OCI-LY1 (cell line): ENCODE measurements at regions not wholly inside any gene's neighbourhood (a gene's known extent, or its start where the extent isn't known, plus 50 kb on each side); places are given as distances from the start of the nearest gene placed in this dataset.

Experiments used
- H2AFZ ChIP-seq: fragments of 200-600 bp; sonication (generic), shearing (Covaris generic); 2 replicates; pipeline ENCODE4 v1.6.0; 2014; ENCODE audit warnings: antibody characterized with exemption, mild to moderate bottlenecking, low read length
- H3F3A ChIP-seq: fragments of 200-600 bp; sonication (generic), shearing (Covaris generic); 2 replicates; pipeline ENCODE4 v1.6.0; 2014; ENCODE audit warnings: mild to moderate bottlenecking, antibody characterized with exemption, low read length, moderate library complexity; ENCODE audit not compliant: insufficient read depth
- H3K27ac ChIP-seq: fragments of 200-600 bp; sonication (generic); 2 replicates; pipeline ENCODE4 v1.5.1; 2014; ENCODE audit warnings: low read length, mixed run types, mild to moderate bottlenecking, low read depth; ENCODE audit not compliant: poor library complexity, severe bottlenecking
- H3K27me3 ChIP-seq: fragments of 200-600 bp; sonication (generic); 2 replicates; pipeline ENCODE4 v1.6.0; 2014; ENCODE audit warnings: antibody characterized with exemption, mild to moderate bottlenecking, low read length, moderate library complexity; ENCODE audit not compliant: insufficient read depth
- H3K36me3 ChIP-seq: fragments of 200-600 bp; sonication (generic); 2 replicates; pipeline ENCODE4 v1.6.1; 2014; ENCODE audit warnings: mild to moderate bottlenecking, antibody characterized with exemption, low read length, moderate library complexity, mixed read lengths; ENCODE audit not compliant: insufficient read depth
- H3K4me1 ChIP-seq: fragments of 200-600 bp; sonication (generic); 2 replicates; pipeline ENCODE4 v1.5.1; 2014; ENCODE audit warnings: mild to moderate bottlenecking, low read length, moderate library complexity; ENCODE audit not compliant: insufficient read depth, severe bottlenecking
- H3K4me2 ChIP-seq: fragments of 200-600 bp; sonication (generic), shearing (Covaris generic); 2 replicates; pipeline ENCODE4 v1.6.1; 2014; ENCODE audit warnings: low read length
- H3K4me3 ChIP-seq: fragments of 200-600 bp; sonication (generic); 2 replicates; pipeline ENCODE4 v1.5.1; 2014; ENCODE audit warnings: low read length, low read depth, mild to moderate bottlenecking, mixed read lengths; ENCODE audit not compliant: poor library complexity, severe bottlenecking
- H3K79me2 ChIP-seq: fragments of 200-600 bp; shearing (Covaris generic); 2 replicates; pipeline ENCODE4 v1.6.1; 2016; ENCODE audit warnings: mixed run types, low read length, mixed read lengths; ENCODE audit not compliant: insufficient read depth
- H3K9ac ChIP-seq: fragments of 200-600 bp; sonication (generic), shearing (Covaris generic); 2 replicates; pipeline ENCODE4 v1.6.1; 2014; ENCODE audit warnings: mild to moderate bottlenecking, low read length, mixed read lengths
- H3K9me2 ChIP-seq: fragments of 200-600 bp; sonication (generic), shearing (Covaris generic); 2 replicates; pipeline ENCODE4 v1.6.1; 2014; ENCODE audit warnings: low read depth, mild to moderate bottlenecking, low read length, mixed read lengths
- H3K9me3 ChIP-seq: fragments of 200-600 bp; shearing (Covaris generic); 2 replicates; pipeline ENCODE4 v1.6.1; 2014; ENCODE audit warnings: low read length, mixed read lengths
- H4K20me1 ChIP-seq: fragments of 200-600 bp; sonication (generic), shearing (Covaris generic); 2 replicates; pipeline ENCODE4 v1.6.0; 2016; ENCODE audit warnings: mild to moderate bottlenecking, low read length; ENCODE audit not compliant: insufficient read depth
- CTCF ChIP-seq: fragments of 200-600 bp; sonication (generic), shearing (Covaris generic); IDR thresholded peaks from 2 replicates; pipeline ENCODE4 v1.5.1; 2017; ENCODE audit warnings: mild to moderate bottlenecking, antibody characterized with exemption, low read length, moderate library complexity, mixed read lengths
- EZH2 ChIP-seq: fragments of 200-600 bp; sonication (generic), shearing (Covaris generic); IDR thresholded peaks from 2 replicates; pipeline ENCODE4 v1.8.0; 2017; ENCODE audit warnings: borderline replicate concordance, mixed run types, mild to moderate bottlenecking, antibody characterized with exemption, low read length, moderate library complexity, mixed read lengths

GRCh38 chr18:29250843-29251242, 1073.9 kb upstream of the CDH2 start:
- H3K9me3 ChIP-seq = no peaks in the 10 kb centered on the region
- no peak overlapping the region for H3K9ac ChIP-seq
- H3K9me2 ChIP-seq = no peaks in the 10 kb centered on the region
- H2AFZ ChIP-seq = no peak overlapping the region
- H3K27ac ChIP-seq = no peak overlapping the region
- H3K4me1 ChIP-seq = no peaks in the 10 kb centered on the region
- no peaks in the 10 kb centered on the region for H4K20me1 ChIP-seq
- no peaks in the 10 kb centered on the region for H3K27me3 ChIP-seq
- no peak overlapping the region for H3K4me2 ChIP-seq
- H3K36me3 ChIP-seq = no peaks in the 10 kb centered on the region
- H3F3A ChIP-seq = no peaks in the 10 kb centered on the region
- H3K4me3 ChIP-seq = no peak overlapping the region
- TF ChIP-seq EZH2 (no peak), CTCF (no peak)
- no peaks in the 10 kb centered on the region for H3K79me2 ChIP-seq

GRCh38 chr18:29250259-29250658, 1073.3 kb upstream of the CDH2 start:
- Histone ChIP-seq H3K79me2 (no peaks in the 10 kb centered on the region), H4K20me1 (no peaks in the 10 kb centered on the region), H3K27ac (no peak overlapping the region), H3K4me3 (no peak overlapping the region), H3K9me2 (no peaks in the 10 kb centered on the region), H3K9ac (no peak overlapping the region), H3K9me3 (no peaks in the 10 kb centered on the region), H3K36me3 (no peaks in the 10 kb centered on the region), H2AFZ (no peak overlapping the region), H3K4me1 (no peaks in the 10 kb centered on the region), H3F3A (no peaks in the 10 kb centered on the region), H3K27me3 (no peaks in the 10 kb centered on the region), H3K4me2 (no peak overlapping the region)
- TF ChIP-seq EZH2 = no peak
- no peak for TF ChIP-seq CTCF

GRCh38 chr18:29248805-29249204, 1071.9 kb upstream of the CDH2 start:
- no peak for TF ChIP-seq CTCF
- no peak for TF ChIP-seq EZH2
- Histone ChIP-seq H3K27me3 (no peaks in the 10 kb centered on the region), H3F3A (no peaks in the 10 kb centered on the region), H3K9me2 (no peaks in the 10 kb centered on the region), H3K9ac (no peak overlapping the region), H3K4me2 (no peak overlapping the region), H3K4me3 (no peak overlapping the region), H3K27ac (no peak overlapping the region), H2AFZ (no peak overlapping the region), H3K9me3 (no peaks in the 10 kb centered on the region), H3K4me1 (no peaks in the 10 kb centered on the region), H3K36me3 (no peaks in the 10 kb centered on the region), H3K79me2 (no peaks in the 10 kb centered on the region), H4K20me1 (no peaks in the 10 kb centered on the region)
